HG03521 (cell line): ENCODE measurements at regions not wholly inside any gene's neighbourhood (a gene's known extent, or its start where the extent isn't known, plus 50 kb on each side); places are given as distances from the start of the nearest gene placed in this dataset.
"Not testable (repeated sequence)": the region's sequence is repeated elsewhere in the genome, so short reads cannot be mapped to it uniquely, and the experiment has no call there.

Experiments
- ATAC-seq: cut with Tn5 transposase; IDR thresholded peaks from one replicate; pipeline ENCODE4 v1.9.1; 2021; ENCODE audit warnings: mild to moderate bottlenecking, moderate library complexity; ENCODE audit not compliant: unreplicated experiment

DNA sequence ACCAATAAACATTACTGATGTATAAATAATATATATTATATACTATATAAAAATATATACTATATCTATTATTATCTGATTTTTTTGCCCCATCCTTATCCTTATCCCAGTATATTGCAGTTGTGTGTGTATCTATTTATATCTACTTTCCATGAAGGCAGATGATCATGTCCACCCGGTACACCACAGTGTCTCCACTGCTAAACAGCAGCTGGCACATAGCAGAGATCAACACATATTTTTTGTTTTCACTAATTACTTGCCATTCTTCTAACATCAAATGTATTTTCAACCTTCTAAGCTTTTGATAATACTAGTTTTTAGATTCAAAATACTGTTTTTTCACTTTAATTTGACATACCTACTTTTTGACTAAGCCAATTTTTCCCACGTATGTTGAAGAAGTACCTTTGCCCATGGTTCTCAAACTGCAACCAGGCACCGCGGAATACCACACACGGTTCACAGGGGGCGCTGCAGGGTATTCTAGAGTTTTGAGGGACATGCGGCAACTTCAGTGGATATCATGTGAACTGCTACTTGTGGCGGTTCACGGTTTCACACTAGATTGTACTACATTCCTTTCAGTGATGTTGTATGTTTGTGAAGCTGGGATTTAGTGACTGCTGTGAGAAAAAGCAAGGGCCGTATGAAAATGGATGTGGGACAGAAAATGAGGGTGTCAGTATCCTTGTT is 182.5 kb upstream of the NPY2R start:
- peak; percentile 92 for ATAC-seq

DNA sequence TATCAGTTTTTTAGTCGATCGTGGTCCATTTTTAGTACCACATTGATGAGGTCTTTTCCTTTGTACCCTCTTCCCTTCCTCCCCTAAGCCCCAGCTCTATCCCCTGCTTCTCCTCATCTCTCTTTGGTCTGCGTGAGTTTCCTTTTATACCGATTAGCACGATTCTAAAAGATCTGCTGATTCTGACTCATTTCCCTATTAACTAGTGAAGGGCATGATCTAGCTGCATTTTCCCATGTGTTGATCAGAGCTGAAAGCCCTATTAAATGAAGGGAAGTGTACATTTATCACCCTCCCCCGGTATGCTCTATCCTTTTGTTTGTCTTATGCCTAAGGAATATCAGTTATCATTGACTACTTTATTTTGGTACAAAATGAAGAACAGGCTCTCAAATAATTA is 181.7 kb upstream of the NPY2R start:
- ATAC-seq: no peak

DNA sequence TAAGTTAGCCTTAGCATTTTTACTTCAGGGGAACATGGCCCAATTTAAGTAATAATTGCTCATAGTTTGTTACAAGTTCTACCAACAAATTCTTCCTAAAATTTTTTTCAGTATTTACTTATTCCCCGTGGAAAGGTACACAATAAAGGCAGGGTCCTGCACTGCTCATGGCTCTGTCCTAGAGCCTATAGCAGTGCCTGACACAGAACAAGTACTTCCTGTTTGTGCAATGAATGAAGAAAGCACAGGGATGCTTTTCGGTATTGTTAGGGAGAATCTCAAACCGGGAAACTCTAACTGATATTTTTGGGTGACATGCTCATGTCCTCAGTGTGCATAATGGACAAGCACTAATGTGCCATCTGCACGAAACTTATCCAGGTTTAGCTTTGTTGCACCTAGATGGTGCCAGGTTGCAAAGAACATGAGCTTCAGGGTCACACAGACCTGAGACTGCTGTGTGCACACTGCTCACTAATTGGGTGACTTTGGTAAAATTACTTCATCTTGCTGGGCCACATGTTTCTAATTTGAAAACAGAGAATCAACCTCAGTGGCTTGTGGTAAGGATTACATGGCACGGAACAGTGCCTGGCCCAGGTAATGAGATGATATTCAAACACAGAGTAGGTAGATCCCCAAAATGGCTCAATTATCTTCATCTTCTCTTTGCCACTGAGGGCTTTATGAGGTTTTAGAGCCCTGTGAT is 175.8 kb upstream of the NPY2R start:
- ATAC-seq: peak; percentile 64

DNA sequence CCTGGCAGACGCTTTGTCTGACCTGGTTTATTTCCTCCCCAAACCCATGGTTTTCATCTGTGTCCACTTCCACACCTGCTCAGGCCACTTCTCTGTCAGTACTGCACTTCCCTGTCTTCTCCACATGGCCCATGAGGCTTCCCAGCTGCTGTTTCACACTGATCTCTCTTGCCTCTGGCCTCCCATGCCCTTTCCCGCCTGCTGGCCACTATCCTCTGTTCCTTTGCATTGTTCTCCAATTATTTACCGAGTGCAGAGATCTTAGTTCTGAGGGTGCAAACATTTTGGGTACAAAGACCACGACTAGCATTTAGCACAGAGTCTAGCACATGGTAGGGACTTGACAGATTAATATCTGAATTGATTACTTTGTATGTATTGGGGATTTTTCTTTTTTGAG is 174.8 kb upstream of the NPY2R start:
- no peak for ATAC-seq

DNA sequence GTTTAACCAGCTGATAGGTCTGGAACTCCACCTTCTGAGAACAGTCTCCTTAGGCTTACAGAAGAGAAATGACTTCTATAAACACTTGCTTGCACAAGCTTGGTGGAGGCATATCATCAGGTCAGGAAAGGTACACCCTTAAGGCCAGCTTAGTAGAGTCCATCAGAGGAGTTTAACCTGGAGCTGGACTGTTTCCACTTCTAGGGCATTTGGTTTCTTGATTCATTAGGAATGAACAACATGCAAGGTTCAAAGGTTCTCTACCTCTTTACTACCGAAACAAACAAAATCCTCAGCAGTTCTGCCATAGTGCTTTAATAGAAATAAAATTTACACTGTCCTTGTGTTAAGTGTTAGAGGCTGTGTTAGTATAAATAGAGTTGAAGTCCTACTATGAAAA is 171.4 kb upstream of the NPY2R start:
- no peak for ATAC-seq

DNA sequence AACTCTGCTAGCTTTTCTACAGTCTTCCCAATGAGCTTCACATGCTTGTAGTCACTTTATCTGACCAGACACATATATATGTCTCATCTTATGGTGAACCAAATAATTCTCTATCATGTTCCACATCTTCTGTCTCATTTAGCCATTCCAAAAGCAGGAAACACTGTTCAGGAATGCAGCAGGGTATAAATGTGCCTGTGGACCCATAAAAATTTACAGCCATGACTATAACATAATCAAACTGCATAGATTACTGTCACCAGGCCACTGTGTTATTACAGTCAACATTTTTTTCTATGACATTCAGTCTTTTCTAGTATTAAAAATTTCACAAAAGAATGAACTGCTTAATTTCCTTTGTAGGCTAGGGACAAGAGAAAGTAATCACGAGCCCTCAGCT is 170.0 kb upstream of the NPY2R start:
- no peak for ATAC-seq

DNA sequence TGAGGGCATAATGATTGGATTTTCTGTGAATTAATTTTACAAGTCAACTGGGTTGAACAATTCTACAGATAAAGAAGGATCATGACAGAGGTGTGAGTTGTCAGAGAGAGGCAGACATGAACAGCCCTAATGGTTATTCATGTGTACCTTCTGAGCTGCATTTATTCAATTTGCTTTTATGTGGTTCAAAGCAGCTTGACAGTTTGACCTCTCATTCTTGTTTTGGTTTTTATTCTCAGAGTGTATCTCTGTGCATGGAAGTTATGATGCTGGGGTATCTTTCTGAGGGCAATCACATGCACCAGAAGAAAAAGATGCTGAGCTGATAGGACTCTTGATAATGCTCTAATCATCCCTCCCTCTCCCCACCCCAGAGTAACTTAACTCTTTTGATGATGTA is 169.3 kb upstream of the NPY2R start:
- no peak for ATAC-seq

DNA sequence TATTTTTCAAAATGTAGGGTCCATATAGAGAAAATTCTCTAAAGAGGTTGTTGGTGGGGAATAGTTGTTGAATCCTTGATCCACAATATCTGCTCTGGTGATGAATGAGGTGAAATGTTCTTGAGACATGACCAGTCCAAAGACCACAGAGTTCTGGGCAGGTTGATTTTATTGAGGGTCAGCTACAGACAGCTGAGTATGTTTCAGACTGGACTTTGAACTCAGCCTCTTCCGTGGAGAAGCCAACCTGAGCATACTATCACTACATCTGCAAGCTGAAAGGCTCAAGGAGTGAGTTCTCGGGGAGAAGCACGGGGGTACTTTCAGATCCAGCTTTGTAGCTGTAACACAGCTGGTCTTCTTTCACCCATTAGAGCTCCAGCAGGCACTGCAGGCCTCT is 168.4 kb upstream of the NPY2R start:
- no peak for ATAC-seq

DNA sequence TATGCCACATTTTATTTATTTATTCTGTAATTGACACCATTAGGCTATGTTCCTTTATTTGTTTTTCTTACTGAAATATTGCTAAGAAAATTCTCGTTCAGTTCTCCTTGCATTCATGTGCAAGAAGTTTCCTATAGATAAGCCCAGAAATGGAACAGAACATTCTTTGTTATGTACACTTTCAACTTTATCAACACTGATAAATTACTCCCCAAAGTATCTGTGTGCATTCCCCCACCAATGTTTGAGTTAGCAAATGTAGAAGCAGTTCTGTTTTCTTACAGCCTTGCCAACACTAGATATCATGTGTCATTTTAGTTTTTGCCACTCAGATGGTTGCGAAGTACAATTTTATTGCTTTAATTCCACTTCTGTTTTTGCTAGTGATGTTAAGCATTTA is 166.4 kb upstream of the NPY2R start:
- ATAC-seq: no peak

DNA sequence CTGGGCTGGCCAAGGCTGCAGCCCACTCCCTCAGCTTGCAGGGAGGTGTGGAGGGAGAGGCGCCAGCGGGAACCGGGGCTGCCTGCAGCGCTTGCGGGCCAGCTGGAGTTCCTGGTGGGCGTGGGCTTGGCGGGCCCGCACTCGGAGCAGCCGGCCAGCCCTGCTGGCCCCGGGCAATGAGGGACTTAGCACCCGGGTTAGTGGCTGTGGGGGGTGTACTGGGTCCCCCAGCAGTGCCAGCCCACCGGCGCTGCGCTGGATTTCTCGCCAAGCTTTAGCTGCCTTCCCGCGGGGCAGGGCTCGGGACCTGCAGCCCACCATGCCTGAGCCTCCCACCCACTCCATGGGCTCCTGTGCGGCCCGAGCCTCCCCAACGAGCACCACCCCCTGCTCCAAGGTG is 164.2 kb upstream of the NPY2R start:
- not testable (repeated sequence) for ATAC-seq

DNA sequence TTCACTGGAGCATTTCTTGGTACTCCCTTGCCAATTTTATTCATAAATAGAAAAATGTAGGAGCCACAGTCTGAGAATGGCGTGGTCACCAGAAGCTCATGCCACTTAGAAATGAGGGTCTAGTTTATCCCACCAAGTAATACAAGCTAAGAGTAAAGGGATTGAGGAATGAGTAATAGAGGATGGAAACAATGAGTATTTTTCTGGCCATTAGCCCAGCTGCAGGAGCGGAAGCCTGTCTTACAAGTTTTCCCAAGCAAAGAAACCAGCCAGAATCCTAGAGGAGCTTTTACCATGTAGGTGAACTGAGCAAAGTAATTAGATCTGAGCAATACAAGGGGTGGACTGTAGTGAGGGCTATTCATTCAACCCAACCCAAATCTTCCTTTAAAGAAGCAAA is 160.7 kb upstream of the NPY2R start:
- no peak for ATAC-seq

DNA sequence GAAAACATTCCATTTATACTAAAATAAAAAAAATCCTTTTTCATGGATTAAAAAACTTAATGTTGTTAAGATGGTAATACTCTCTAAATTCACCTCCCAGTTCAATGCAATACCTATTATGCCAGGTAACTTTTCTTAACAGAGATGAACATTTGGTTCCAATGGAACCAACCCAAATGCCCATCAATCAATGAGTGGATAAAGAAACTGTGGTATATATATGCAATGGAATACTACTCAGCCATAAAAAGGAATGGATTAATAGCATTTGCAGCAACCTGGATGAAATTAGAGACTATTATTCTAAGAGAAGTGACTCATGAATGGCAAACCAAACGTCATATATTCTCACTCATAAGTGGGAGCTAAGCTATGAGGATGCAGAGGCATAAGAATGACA is 154.4 kb upstream of the NPY2R start:
- not testable (repeated sequence) for ATAC-seq

DNA sequence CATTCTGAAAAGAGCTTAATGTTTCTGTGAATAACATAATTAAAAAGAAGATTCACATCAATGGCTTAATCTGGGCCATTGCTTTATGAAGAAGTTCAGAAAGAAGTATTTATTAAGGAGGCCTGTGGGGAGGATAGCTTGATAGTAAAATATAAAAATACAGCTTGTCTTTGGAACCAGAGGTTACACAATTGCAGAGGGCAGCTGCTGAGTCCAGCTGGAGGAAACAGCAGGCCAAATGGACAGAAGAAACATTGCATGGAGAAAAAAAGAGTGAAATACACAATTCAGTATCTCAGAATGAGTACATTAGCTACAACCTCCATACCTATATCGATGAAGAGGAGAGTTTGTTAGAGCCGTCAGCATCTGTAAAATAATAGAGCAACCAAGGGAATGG is 148.0 kb upstream of the NPY2R start:
- no peak for ATAC-seq

DNA sequence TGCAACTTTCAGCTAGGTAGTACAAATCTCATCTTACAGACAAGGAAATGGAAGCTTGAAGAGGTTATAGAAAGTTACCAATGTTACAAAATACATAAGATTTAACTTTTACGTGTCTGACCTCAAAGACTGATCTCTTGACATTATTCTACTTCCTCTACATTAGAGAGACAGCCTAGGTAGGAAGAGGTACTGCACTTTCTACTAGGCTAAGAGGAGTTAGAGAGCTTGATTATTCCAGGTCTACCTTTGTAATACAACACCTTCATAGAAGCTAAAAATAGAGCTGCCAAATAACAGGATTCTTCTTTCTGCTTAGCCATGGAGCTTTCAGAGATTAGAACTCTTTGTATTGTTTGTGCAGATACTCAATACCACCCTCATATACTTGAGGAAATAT is 147.6 kb upstream of the NPY2R start:
- ATAC-seq: no peak

DNA sequence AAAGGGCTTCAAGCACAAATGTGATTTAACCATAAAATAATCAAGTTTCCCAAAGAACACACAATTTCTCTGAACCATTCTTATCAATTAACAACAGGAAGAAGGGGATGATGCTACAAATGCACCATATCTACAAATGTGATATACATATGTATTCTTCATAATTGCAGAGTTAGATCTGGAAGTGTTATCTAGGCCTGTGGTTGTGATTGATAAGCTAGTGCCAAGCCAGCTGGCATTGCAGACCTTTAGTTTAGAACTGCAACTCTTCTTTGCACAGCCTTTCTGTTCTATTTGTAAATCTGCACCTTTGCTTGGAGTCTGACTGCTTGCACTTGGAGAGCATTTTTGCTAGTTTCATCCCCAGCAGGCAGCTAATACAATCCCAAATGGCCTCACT is 145.5 kb upstream of the NPY2R start:
- no peak for ATAC-seq

DNA sequence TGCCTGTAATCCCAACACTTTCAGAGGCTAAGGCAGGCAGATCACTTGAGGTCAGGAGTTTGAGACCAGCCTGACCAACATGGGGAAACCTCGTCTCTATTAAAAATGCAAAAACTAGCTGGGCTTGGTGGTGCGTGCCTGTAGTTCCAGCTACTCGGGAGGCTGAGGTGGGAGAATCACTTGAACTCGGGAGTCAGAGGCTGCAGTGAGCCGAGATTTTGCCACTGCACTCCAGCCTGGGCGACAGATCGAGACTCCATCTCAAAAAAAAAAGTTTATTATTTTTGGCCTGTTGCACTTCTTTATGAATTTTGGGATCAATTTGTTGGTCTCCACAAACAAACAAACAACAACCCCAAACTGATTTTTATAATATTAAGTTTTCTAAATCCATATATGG is 143.5 kb upstream of the NPY2R start:
- not testable (repeated sequence) for ATAC-seq

DNA sequence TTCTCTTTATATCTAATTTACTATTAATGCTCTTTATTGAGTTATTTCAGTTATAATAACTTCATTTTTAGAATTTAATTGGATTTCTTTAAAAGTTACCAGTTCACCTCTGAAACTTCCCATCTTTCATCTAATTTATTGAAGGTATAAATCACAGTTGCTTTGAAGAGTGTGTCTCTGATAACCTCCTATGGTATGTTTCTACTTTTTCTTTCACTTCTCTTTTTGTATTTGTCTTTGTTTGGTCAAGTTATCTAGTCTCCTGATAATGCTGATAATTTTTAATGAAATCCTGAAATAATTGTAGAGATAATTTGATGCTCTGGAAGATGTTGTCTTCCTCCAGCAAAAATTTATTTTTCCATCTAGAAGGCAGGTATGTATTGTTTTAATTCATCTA is 141.6 kb upstream of the NPY2R start:
- no peak for ATAC-seq

DNA sequence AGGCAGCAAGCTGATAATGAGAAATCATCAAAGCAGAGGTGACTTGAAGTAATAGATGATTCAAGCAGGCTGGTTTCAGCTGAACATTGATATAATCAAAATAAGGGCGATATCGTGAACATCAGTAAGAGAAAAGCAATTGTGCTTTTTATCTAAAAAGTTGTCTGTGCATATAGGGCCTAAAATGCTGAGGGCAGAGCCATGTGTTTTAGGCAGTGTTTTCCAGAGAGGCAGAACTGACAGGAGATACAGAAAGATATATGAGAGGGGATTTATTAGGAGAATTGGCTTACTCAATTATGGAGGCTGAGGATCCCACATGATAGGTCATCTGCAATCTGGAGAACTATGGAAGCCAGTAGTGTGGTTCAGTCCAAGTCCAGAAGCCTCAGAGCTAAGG is 136.5 kb upstream of the NPY2R start:
- ATAC-seq: no peak

DNA sequence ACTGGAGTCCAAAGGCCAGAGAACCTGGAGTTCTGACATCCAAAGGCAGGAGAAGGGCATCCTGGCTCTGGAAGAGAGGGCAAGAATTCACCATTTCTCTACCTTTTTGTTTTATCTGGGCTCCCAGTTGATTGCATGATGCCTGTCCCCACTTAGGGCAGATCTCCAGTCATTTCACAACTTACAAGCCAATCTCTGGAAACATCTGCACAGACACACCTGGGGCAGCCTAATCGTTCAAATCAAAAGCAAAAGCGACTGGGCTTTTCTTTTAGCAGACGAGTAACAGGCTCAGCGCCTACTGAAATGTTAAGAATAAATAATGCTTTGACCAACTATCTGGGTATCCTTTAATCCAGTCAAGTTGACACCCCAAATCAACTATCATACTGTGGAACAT is 136.0 kb upstream of the NPY2R start:
- ATAC-seq: no peak

DNA sequence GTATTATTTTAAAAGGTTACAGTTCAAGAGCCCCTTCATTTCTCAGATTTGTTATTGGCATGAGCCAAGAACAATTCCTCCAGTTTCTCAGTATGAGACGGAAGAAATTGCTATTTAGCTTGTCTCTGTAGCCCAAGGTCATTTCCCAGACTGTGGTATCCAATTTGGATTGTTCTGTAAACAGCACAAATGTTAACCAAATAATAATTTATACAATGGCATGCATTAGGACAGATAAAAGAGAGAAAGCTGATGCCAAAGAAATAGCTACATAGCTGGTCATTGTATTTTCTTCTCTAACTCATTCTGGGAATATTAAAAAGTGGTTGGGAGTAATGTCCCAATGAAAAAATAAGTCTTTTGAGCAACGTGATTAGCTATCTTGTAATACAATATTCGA is 134.6 kb upstream of the NPY2R start:
- ATAC-seq: no peak

DNA sequence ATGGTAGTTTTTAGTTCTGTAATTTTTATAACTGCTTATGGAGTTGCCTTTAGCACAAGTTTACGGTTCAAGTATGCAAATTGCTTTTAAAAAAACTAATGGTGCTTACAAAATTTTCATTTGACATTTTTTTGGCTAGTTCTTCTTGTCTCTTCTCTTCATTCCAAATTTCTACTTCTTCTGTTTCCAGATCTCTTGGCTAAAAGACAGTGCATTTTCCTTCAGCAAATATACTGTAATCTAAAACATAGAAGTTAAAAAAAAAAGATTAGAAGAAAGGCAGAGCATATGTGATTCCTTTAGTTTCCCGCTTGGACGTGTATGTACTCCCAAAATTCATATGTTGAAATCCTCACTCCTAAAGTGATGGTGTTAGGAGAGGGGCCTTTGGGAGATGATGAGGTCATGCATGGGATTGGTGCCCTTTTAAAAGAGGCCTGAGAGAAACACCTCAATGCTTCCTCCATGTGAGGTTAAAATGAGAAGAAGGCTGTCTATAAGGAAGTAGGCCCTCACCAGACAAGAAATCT is 132.1 kb upstream of the NPY2R start:
- ATAC-seq: no peak

DNA sequence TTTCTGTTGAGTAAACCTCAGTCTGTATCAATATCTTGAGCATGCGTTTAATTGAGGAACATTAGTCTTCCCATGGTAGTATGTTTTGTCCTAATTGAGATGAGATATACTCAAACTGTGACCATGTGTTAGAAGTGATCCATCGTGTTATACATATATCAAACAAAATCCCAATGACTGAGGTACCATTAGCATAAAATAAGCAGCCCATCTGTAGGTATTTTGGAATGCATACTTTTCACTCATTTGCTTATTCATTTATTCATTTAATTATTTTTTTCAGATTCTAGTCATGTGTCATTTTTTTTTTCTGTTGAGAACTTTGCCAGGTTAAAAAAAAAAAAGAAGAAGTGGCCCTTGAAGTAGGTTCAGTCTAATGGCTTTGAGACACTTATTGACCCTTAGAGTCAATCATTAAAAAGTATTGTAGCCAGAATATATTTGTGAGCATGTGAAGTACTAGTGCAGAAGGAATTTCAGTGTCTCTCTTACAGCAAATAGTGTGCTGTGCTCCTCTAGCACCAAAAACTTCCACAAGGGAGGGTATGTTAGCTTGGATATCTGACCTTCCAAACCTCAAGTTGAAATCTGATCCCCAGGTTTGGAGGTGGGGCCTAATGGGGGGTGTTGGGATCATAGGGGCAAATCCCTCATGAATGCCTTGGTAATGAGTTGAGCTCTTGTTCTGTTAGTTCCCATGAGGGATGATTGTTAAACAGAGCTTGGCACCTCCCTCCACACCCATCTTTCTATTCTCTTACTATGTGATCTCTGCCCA is 130.8 kb upstream of the NPY2R start:
- ATAC-seq: no peak
